GM18873 (cell line): ENCODE measurements at regions not wholly inside any gene's neighbourhood (a gene's known extent, or its start where the extent isn't known, plus 50 kb on each side); places are given as distances from the start of the nearest gene placed in this dataset.
"Not testable (repeated sequence)": the region's sequence is repeated elsewhere in the genome, so short reads cannot be mapped to it uniquely, and the experiment has no call there.

Source experiments
- ATAC-seq: cut with Tn5 transposase; IDR thresholded peaks from one replicate; pipeline ENCODE4 v1.9.1; 2021; ENCODE audit warnings: mild to moderate bottlenecking, moderate library complexity, moderate number of reproducible peaks; ENCODE audit not compliant: unreplicated experiment, low FRiP score

GRCh38 chr6:9089724-9090123 lies 654.4 kb upstream of the SLC35B3 start:
- no peak for ATAC-seq

- no peak for ATAC-seq
Measured at GRCh38 chr6:9087470-9087869, 652.1 kb upstream of the SLC35B3 start.

GRCh38 chr6:9086331-9086730 lies 651.0 kb upstream of the SLC35B3 start:
- no peak for ATAC-seq

GRCh38 chr6:9085709-9086070 lies 650.3 kb upstream of the SLC35B3 start:
- no peak for ATAC-seq

- ATAC-seq, result no peak
Measured at GRCh38 chr6:9085054-9085708, 649.8 kb upstream of the SLC35B3 start.

GRCh38 chr6:9083108-9083507 lies 647.8 kb upstream of the SLC35B3 start:
- no peak for ATAC-seq

GRCh38 chr6:9066726-9067125 lies 631.4 kb upstream of the SLC35B3 start:
- no peak for ATAC-seq

- ATAC-seq, result no peak
Measured at GRCh38 chr6:9064156-9064555, 628.8 kb upstream of the SLC35B3 start.

GRCh38 chr6:9062596-9062995 lies 627.3 kb upstream of the SLC35B3 start:
- ATAC-seq, result no peak

- no peak for ATAC-seq
Measured at GRCh38 chr6:9057937-9058336, 622.6 kb upstream of the SLC35B3 start.

- no peak for ATAC-seq
Measured at GRCh38 chr6:9056556-9056955, 621.2 kb upstream of the SLC35B3 start.

- no peak for ATAC-seq
Measured at GRCh38 chr6:9044426-9044825, 609.1 kb upstream of the SLC35B3 start.

GRCh38 chr6:9040718-9041117 lies 605.4 kb upstream of the SLC35B3 start:
- ATAC-seq, result no peak

- no peak for ATAC-seq
Measured at GRCh38 chr6:9039258-9039657, 603.9 kb upstream of the SLC35B3 start.

- ATAC-seq, result no peak
Measured at GRCh38 chr6:9028086-9028485, 592.7 kb upstream of the SLC35B3 start.

- no peak for ATAC-seq
Measured at GRCh38 chr6:9025796-9026394, 590.5 kb upstream of the SLC35B3 start.

GRCh38 chr6:9025228-9025627 lies 589.9 kb upstream of the SLC35B3 start:
- no peak for ATAC-seq

- ATAC-seq, result not testable (repeated sequence)
Measured at GRCh38 chr6:9024246-9024645, 588.9 kb upstream of the SLC35B3 start.

GRCh38 chr6:9020001-9020400 lies 584.7 kb upstream of the SLC35B3 start:
- no peak for ATAC-seq

GRCh38 chr6:9009931-9010330 lies 574.6 kb upstream of the SLC35B3 start:
- ATAC-seq, result no peak

GRCh38 chr6:9007027-9007426 lies 571.7 kb upstream of the SLC35B3 start:
- no peak for ATAC-seq

- no peak for ATAC-seq
Measured at GRCh38 chr6:9002833-9003232, 567.5 kb upstream of the SLC35B3 start.

- no peak for ATAC-seq
Measured at GRCh38 chr6:8995156-8995555, 559.8 kb upstream of the SLC35B3 start.
